ENCODE measurements at regions not wholly inside any gene's neighbourhood (a gene's known extent, or its start where the extent isn't known, plus 50 kb on each side); places are given as distances from the start of the nearest gene placed in this dataset.

DNA sequence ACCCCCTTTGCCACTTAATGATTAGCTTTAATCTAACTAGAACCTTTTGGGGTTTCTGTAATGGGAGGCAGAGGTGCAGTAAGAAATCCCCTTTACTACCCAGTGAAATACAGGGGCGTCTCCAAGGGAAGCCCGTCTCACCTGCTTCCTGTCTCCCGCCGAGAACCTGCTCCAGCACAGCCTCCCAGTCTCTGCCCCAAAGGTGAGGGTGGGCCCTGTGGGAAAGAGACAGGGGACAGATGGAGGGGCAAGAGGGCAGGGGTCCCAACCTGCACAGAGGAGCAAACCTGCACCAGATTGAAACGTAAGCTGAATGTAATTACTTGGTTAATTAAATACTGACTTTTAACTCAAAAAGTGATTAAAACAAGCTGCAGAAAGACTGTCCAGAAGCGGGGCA lies 474.2 kb upstream of the SULF2 start (continued):
- TF ChIP-seq ZNF18 (CRISPR knock-in tag; IDR thresholded peaks at IDR 0.05; ENCODE audit: insufficient replicate concordance) = no peak
- TF ChIP-seq ZFP36 (IDR thresholded peaks at IDR 0.05; ENCODE audit: borderline replicate concordance, low read depth, low read length, partially characterized antibody) = no peak
- no peak for TF ChIP-seq ZKSCAN8 (CRISPR knock-in tag; IDR thresholded peaks at IDR 0.05; ENCODE audit: borderline replicate concordance)
- no peak for TF ChIP-seq HINFP (CRISPR knock-in tag; IDR thresholded peaks at IDR 0.05; ENCODE audit: low read depth)
- TF ChIP-seq SKI (IDR thresholded peaks at IDR 0.05; ENCODE audit: partially characterized antibody) = no peak
- no peak for TF ChIP-seq ZNF225 (CRISPR knock-in tag; IDR thresholded peaks at IDR 0.05)
- no peak for TF ChIP-seq BRCA1 (CRISPR knock-in tag; IDR thresholded peaks at IDR 0.05)
- TF ChIP-seq SIN3A (IDR thresholded peaks at IDR 0.05; ENCODE audit: borderline replicate concordance, low read depth, low read length) = no peak

- H2AFZ ChIP-seq (ENCODE audit: low read length) = no peak overlapping the region
- H4K20me1 ChIP-seq (ENCODE audit: insufficient read depth, low read length) = no peaks in the 10 kb centered on the region
- POLR2A ChIA-PET = no interaction called here
- H3K27me3 ChIP-seq (ENCODE audit: control insufficient read depth in 1 of 2, insufficient read depth in 2 of 2, low read length in 2 of 2) = no peaks in the 10 kb centered on the region; a peak in 1 of 5 replicates
- TF ChIP-seq ADNP (CRISPR knock-in tag; IDR thresholded peaks at IDR 0.05) (no peak), SIN3B (IDR thresholded peaks at IDR 0.05; ENCODE audit: low read length) (no peak), ZNF782 (CRISPR knock-in tag; IDR thresholded peaks at IDR 0.05; ENCODE audit: borderline replicate concordance) (no peak), ZNF253 (CRISPR knock-in tag; IDR thresholded peaks at IDR 0.05; ENCODE audit: borderline replicate concordance) (no peak), YEATS2 (CRISPR knock-in tag; IDR thresholded peaks at IDR 0.05; ENCODE audit: borderline replicate concordance) (no peak), NFIB (CRISPR knock-in tag; IDR thresholded peaks at IDR 0.05; ENCODE audit: borderline replicate concordance) (no peak), HES4 (CRISPR knock-in tag; IDR thresholded peaks at IDR 0.05; ENCODE audit: borderline replicate concordance) (no peak), GPBP1L1 (CRISPR knock-in tag; IDR thresholded peaks at IDR 0.05) (no peak), CBX2 (IDR thresholded peaks at IDR 0.05; ENCODE audit: low read depth, low read length) (no peak), CBX2 (CRISPR knock-in tag; IDR thresholded peaks at IDR 0.05; ENCODE audit: low read depth) (no peak), ZNF543 (CRISPR knock-in tag; IDR thresholded peaks at IDR 0.05) (no peak), SAFB2 (CRISPR knock-in tag; IDR thresholded peaks at IDR 0.05; ENCODE audit: borderline replicate concordance, low read depth) (no peak), MAX (IDR thresholded peaks at IDR 0.05) (no peak), POGZ (CRISPR knock-in tag; IDR thresholded peaks at IDR 0.05) (no peak)
- H3K4me1 ChIP-seq (ENCODE audit: insufficient read depth, low read length) = no peaks in the 10 kb centered on the region
- FAIRE-seq (no peak), DNase-seq (ENCODE audit: low spot score) (no peak), ATAC-seq (no peak)
- H3K4me3 ChIP-seq (replicated peaks in 1 of 3; ENCODE audit: insufficient read depth in 1 of 3, low read depth in 2 of 3, low read length in 3 of 3) = no peak overlapping the region
- intact Hi-C loops (cut with micrococcal nuclease; ENCODE audit: unreplicated experiment) = no loop called here
- CTCF ChIA-PET (ENCODE audit: low intra/inter-chr PET ratio, low total read pairs) = no interaction called here
- WGBS (ENCODE audit: low lambda C conversion rate) = 28% methylated on average over 2 of the region's 2 CpGs
- H3K36me3 ChIP-seq (replicated peaks in 1 of 2; ENCODE audit: control insufficient read depth in 1 of 2, insufficient read depth in 2 of 2, low read length in 2 of 2) = no peaks in the 10 kb centered on the region
- BruUV-seq (replicated peaks) = no TSS peak
- H3K79me2 ChIP-seq (ENCODE audit: insufficient read depth, low read length) = no peaks in the 10 kb centered on the region
- no peak overlapping the region for H3K4me2 ChIP-seq (ENCODE audit: low read depth, low read length)
- no peak overlapping the region for H3K27ac ChIP-seq (ENCODE audit: extremely low read length, insufficient read depth, low read length)
- peaks cover 6% of the 10 kb centered on the region; the same call in 1 of the 2 replicates for H3K9me3 ChIP-seq (ENCODE audit: low read length)
- in situ Hi-C loops (cut with HindIII; ENCODE audit: extremely low pct_ligation_motif_present, low pct_unique_long_range_greater_than_20kb) = no loop called here
- no peak overlapping the region for H3K9ac ChIP-seq (ENCODE audit: insufficient read depth, low read depth, low read length)
Observed at GRCh38 chr20:48257833-48258232, 472.6 kb upstream of the SULF2 start.
